NOMO-1 treated with dmso at 0.1 percent for 144 hours (cell line): ENCODE measurements at regions not wholly inside any gene's neighbourhood (a gene's known extent, or its start where the extent isn't known, plus 50 kb on each side); places are given as distances from the start of the nearest gene placed in this dataset.
A peak's percentile ranks its signal among the peaks of the same experiment; 100 is the strongest.

Experiments used
- DNase-seq: peaks from one replicate; lab custom pipeline; 2025; ENCODE audit not compliant: unreplicated experiment; lab: John Stamatoyannopoulos, UW

DNA sequence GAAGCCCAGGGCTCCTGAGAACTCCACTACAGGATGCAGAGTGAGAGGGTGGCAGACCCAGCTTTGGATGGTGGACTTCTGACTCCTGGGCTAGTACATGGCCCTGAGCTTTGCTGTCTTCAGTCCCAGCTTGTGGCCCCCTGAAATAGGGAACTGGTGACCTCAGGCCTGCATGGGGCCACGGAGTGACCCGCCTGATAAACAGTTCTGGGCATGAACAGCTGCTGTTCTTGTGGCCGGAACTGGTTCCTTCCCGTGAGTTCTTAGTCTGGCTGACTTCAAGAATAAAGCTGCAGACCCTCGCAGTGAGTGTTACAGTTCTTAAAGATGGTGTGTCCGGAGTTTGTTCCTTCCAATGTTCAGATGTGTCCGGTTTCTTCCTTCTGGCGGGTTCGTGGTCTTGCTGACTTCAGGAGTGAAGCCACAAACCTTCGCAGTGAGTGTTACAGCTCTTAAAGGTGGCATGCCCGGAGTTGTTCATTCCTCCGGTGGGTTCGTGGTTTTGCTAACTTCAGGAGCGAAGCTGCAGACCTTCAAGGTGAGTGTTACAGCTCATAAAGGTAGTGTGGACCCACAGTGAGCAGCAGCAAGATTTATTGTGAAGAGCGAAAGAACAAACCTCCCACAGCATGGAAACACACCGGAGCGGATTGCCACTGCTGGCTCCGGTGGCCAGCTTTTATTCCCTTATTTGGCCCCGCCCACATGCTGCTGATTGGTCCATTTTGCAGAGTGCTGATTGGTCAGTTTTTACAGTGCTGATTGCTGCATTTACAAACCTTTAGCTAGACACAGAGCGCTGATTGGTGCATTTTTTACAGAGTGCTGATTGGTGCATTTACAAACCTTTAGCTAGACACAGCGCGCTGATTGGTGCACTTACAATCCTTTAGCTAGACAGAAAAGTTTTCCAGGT is 268.0 kb downstream of the ZEB1 start:
- DNase-seq, result no peak

GRCh38 chr10:31584876-31585275 is 265.9 kb downstream of the ZEB1 start:
- DNase-seq, result no peak

GRCh38 chr10:31584098-31584631 is 265.1 kb downstream of the ZEB1 start:
- no peak for DNase-seq

DNA sequence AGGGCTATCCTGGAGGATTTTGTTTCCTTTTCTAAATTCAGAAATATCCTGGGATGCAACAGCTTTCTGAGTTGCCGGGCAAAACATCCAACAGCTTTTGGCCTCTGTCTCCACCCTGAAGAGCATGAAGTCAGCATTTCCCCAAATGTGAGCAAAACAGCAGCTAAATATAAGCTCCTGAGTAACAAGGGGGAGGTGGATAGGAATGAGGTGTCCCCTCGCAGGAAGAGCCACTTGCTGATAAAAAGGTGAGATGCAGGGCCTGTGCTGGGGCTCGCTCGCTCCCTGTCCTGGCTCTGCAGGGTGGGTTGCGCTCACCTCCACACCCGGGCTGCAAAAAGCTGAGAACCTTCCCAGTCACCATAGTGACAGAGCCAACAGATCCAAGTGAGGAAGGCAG is 264.3 kb downstream of the ZEB1 start:
- DNase-seq, result no peak

DNA sequence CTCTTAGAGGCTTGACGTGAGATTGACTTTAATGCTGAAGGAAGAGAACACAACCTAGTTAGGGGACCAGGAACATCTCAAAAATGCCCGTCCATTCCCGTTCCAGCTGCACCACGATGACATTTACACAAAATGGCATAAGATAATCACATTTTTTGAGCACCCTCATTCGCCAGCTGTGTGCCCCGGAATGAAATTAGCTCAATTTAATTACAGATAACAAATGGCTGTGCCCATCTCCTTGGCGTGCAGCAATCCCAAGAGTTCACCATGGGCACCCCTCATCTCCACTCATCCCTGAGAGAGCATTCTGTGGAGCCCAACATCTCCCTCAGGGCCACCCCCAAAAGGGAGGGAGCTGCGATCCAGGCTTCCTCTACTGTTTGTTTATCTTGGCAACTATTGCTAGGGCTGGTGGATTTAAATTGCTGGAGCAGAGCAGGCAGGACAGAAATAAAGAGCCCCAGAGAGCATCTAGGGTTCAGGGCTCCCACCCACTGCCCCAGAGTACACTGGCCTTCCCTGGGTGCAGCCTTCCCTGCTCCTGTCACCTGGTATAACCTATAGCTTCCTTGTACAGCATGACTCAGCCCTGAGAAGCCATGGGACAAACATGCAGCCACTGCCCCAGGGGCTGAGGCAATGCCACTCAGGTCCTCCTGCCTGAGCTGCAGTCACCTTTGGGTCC is 263.5 kb downstream of the ZEB1 start:
- DNase-seq, result peak; percentile 21

DNA sequence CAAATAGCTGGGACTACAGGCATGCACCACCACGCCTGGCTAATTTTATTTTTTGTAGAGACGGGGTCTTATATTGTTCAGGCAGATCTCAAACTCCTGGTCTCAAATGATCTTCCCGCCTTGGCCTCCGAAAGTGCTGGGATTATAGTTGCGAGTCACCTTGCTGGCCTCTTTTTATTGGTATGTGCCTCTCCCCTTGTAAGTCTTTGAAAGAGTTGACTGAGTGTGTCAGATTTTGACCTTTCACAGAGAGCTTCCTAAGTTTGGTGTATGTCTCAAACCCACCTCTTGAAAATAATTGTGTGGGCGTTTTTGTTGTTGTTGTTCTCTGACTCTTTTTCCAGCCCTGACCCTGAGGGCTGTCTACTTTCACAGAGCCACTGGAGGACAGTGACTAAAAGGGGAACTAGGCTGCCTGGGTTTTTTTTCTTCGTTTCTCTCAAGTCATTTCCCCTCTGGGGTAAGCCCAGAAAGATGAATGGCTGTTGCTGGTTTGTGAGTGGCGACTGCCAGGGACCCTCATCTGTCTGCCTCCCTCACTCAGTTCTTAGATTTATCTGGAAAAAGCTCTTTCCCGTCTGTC is 262.8 kb downstream of the ZEB1 start:
- peak; percentile 63 for DNase-seq

DNA sequence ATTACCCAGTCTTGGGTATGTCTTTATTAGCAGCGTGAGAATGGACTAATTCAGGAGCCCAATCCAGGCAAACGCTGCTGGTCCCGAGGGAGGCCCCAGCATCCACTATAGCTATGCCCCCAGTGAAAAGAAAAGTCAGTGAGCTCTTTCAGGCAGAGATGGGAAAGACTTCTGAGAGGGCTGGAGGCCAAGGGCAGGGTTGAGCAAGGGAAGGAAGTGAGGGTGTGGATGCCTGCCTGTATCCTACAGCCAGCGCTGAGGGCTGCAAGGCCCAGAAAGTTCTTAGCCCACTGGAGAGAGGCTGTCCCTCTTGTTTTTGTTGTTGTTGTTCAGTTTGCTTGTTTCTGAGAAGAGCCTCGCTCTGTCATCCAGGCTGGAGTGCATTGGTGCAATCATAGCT is 261.6 kb downstream of the ZEB1 start:
- no peak for DNase-seq
